GM13977 (cell line): ENCODE measurements at regions not wholly inside any gene's neighbourhood (a gene's known extent, or its start where the extent isn't known, plus 50 kb on each side); places are given as distances from the start of the nearest gene placed in this dataset.

Source experiments
- DNase-seq: peaks from one replicate; pipeline ENCODE4 v3.0.0; 2012; ENCODE audit warnings: low spot score
- CTCF ChIP-seq: IDR thresholded peaks from 2 replicates; pipeline ENCODE4 v1.5.1; 2012; ENCODE audit warnings: mild to moderate bottlenecking, control low read depth; ENCODE audit not compliant: insufficient read depth; ENCODE audit errors: extremely low read depth, missing control alignments
- in situ Hi-C: fragments of 300-500 bp; cut with MboI; formaldehyde crosslinking; loops from one replicate; pipeline ENCODE4 v1.12.0; 2022; ENCODE audit warnings: low sequenced_read_pairs, low pct_unique_long_range_greater_than_20kb, mixed read lengths, inconsistent platforms; ENCODE audit not compliant: unreplicated experiment

GRCh38 chr1:233485385-233485784 is 128.5 kb upstream of the KCNK1 start:
- TF ChIP-seq CTCF, result no peak
- in situ Hi-C loops, result no loop called here
- no peak for DNase-seq

- in situ Hi-C loops, result no loop called here
- TF ChIP-seq CTCF, result no peak
- no peak for DNase-seq
Observed at GRCh38 chr1:233485809-233486398, 128.0 kb upstream of the KCNK1 start.

- DNase-seq, result no peak
- in situ Hi-C loops, result no loop called here
- no peak for TF ChIP-seq CTCF
Observed at GRCh38 chr1:233487408-233487807, 126.5 kb upstream of the KCNK1 start.

GRCh38 chr1:233489411-233489810 is 124.5 kb upstream of the KCNK1 start:
- in situ Hi-C loops, result no loop called here
- no peak for DNase-seq
- TF ChIP-seq CTCF, result no peak

- in situ Hi-C loops, result no loop called here
- no peak for TF ChIP-seq CTCF
- no peak for DNase-seq
Observed at GRCh38 chr1:233490488-233490887, 123.4 kb upstream of the KCNK1 start.

- TF ChIP-seq CTCF, result no peak
- DNase-seq, result no peak
- in situ Hi-C loops, result no loop called here
Observed at GRCh38 chr1:233491953-233492620, 121.8 kb upstream of the KCNK1 start.
